Suppressor macrophage treated with lipopolysaccharide for 1 hour (primary cell): ENCODE measurements at regions not wholly inside any gene's neighbourhood (a gene's known extent, or its start where the extent isn't known, plus 50 kb on each side); places are given as distances from the start of the nearest gene placed in this dataset.
A peak's percentile ranks its signal among the peaks of the same experiment; 100 is the strongest.

Source experiments
- DNase-seq, 3 donors: peaks; one replicate each; pipeline ENCODE4 v3.0.0-alpha.2; 2020 to 2022

- DNase-seq: no peak
Measured at GRCh38 chr17:77590951-77591735, 367.4 kb upstream of the TNRC6C start.

DNA sequence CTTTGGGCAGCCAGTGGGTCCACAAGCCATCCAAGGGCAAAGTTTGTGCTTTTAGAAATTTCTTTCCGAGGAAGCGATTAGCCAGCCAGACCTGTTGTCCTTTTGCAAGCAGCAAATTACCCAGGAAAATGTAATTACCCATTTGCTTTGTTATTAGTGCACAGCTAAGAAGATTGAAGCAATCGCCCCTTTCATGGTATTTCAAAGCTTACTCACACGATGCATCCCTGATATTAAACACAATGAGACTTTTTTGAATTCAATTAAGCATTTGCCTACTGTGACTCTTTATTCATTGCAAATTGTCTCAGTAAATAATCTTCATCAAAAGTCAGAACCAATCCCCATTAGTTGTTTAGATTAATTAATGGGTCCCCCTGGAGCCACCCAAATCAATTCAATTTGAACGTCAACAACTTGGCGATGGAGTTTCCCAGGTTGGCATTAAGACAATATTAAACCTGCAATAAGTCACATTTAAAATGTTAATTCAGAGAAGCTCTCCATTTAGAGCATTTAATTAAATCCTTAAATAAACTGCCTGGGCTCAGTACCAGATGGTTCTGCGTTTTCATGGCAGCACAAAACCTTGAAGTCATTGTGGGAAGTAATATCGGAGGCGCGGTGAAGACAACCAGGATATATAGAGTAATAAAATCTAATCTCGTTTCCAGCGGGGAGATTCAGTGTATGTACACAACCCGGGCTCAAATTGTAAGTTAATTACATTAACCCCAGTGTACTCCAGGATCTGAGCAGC is 366.2 kb upstream of the TNRC6C start:
- DNase-seq: no peak

DNA sequence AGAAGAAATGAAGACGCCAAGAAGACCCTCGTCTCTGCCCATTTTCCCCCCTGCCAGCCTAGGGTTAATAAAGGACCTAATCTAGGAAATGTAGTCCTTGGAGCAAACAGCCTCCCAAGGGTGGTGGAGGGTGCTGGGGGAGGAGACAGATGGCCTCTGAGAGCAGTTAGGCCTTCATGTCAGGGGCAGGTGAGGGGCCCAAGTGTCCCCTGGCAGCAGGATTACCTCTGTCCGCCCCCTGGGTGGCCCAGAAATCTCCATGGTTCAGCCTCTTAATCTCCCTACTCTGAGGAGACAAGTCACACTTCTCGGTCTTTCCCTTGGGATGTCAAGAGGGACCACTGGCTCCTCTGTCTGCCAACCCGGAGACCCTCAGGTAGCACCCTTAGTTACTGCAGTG is 365.4 kb upstream of the TNRC6C start:
- DNase-seq: no peak

GRCh38 chr17:77594416-77595209 is 363.9 kb upstream of the TNRC6C start:
- no peak for DNase-seq

GRCh38 chr17:77596491-77597417 is 361.7 kb upstream of the TNRC6C start:
- DNase-seq: no peak

DNA sequence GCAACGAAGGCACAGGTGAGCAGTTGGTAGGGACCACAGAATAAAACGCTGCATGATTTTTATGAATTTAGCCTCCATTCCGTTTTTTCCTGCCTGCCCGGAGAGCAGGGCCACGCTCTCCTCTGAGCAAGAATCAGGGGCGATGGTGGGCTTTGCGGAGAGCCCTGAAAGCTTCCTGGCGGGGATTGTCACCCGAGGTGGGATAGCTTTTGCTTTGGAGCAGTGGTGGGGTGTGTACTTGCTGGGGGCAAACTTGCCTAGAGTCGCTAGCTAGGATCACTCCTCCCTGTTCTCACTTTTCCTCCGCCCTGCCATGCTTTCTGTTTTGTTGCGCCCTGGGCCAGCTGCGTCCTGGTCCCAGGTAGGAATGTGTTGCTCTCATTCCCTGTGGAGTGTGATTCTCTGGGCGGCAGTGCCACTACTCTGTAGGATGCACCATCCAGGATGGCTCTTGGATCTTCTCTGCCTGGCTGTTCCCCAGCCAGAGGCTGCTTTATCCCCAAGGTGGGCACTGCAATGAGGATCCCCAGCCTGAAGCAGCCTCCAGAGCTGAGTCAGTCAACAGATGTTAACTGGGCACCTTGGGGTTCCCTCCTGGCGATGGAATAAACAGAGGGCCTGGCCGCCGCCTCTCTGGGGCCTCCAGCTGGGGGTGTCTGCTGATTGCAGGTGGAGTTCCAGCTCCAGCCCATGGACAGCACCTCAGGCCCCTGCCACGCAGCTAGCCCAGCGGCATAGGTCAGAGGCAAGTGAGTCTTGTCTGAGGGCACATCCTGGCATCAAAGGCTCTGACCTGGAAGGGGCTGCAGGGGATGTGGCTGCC is 360.9 kb upstream of the TNRC6C start:
- DNase-seq: no peak

GRCh38 chr17:77598241-77598620 is 360.3 kb upstream of the TNRC6C start:
- no peak for DNase-seq

DNA sequence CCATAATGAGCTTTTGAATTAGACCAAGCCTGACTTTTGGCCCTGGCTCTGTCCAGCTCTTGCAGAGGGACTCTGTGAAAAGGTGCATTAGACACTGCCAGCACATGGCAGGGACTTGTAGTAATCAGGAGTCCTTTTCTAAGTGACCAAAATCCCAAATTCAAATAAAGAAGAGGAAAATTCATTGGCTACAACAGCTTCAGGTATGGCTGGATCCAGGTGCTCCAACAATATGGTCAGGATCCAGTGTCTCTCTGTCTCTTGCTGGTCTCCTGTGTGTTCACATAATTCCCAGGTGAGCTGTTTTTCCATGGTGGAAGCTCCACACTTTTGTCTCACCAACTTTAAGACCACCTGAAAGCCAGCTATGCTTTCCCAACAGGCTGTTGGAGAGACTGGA is 358.8 kb upstream of the TNRC6C start:
- DNase-seq: no peak

- no peak for DNase-seq
Measured at GRCh38 chr17:77600346-77600745, 358.2 kb upstream of the TNRC6C start.

DNA sequence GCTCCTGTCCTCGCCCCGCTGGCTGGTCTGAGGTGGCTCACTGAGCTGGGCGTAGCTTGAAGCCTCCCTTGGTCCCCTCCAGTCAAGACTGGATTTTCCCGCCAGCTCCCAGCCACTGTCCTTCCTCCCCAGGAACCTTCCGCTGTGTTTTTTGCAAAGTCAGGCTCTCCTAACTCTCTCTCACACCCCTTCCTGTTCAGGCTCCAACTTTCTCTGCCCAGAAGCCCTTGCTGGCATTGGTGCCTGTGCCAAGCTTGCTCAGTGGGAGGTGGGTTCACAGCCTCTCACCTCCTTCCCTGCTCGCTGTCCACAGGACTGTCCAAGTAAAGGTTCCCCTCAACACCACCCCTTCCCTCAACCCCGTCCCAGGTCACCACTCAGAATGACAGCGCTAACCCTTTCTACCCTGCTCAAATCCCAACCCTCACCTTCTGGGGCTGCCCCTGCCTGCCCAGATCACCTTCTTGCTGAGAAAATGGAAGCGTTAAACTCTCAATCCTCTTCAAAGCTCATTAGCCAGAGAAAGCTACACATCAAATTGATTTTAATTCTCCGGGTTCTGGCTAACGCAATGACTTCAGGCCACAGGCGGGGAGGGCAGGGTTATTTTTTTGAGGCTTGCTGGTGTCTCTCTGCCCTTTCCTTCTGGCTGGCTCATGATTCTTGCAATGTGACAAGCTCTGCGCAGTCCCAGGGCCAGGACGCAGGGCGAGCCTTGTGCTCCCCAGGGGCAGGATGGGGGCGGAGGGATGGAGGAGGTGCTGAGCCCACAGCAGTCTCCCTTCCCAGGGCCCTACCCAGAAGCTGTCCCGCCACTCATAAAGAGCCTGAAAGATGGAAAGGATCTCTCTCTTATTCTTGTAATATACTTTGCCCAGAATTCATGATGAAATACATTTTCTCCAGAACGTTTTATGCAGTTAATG is 357.2 kb upstream of the TNRC6C start:
- no peak for DNase-seq

DNA sequence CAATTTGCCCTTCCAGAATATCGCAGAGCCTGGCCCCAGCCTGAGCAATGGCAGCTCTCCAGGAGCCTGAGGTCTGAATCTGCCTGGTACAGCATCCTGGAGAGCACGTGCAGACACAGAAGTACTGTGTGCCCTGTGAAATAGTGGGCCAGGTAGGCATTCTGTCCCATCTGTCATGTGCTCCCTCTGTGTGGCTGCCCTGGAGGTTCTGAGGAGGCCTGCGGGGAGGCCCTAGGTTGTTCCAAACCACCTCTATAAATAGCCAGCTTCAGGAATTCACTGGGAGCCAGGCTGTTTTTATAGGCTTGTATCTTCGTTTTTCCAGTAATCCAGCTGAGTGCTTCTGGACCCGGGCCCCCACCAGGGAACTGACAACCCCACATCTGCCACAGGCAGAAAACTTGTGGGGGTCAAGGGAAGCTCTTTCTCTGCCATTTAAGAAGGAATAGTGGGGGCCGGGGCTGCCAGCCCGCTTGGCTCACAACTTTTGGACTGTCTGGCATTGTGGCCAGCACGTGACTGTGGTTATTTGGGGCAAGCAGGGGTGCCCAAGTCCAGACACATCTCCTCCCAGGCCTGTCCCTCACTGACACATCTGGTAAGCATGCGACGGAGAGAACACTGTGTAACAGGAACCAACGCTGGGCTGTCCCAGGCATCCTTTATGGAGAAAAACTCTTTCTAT is 356.3 kb upstream of the TNRC6C start:
- no peak for DNase-seq

- no peak for DNase-seq
Measured at GRCh38 chr17:77602883-77603640, 355.4 kb upstream of the TNRC6C start.

DNA sequence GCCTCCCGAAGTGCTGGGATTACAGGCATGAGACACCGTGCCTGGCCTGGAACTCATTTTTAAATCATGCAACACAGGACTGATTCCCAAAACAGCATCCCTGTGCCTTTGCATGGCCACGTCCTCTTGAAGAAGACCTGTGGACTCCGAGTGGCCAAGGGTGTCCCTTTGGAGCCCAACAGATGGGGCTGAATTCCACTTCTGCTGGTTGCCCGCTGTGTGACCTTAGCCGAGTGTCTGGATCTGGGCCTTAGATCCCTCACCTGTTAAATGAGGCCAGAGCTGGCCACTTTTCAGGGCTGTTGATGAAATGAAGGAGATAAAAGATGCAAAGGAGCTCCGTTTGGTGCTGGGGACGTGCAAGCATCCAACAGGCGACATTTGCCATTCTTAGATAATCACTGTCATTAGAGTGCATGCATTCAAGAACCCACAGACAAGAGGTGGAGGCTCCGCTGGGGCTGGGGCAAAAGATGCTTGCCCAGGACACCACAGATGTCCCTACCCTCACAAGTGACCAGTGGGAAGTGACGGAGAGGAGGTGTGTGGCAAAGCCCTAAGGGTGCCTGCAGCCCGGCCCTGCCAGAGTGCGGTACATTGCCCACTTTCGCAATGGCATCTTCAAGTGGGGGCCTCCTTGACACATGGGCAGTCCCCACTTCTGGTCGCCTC is 354.1 kb upstream of the TNRC6C start:
- DNase-seq: no peak

GRCh38 chr17:77604973-77605313 is 353.6 kb upstream of the TNRC6C start:
- no peak for DNase-seq

DNA sequence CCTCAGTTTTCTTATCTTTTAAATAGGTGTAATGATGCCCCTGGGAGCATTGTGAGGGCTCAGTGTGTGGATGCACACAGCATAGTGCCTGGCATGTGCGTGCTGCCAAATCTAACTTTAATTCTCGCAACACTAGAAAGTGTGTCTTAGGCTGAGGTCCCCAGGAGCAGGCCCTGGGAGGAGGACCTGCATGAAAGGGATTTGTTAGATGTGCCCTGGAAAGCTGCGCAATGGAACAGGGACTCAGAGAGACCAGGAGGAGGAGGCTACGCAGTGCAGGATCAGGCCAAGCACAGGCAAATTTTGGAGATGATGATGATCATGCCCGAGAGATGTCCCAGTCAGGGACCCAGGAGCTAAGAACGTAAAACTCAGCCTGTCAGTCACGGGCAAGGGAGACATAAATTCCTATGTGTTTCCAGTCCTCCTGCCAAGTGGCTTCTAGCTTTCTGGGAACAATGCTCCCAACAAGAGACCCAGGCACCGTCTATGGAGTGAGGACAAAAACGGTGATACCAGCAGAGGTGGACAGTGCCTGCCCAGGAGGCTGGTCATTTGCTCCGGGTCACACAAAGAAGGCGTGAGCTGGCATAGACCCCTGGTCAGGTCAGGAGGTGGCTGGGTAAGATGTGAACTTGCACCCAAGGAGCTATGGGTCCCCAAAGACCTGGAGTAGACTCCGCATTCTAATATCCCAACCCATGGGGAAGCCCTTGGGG is 352.2 kb upstream of the TNRC6C start:
- DNase-seq: no peak

- peak; percentile 28 to 44 (median 32) for DNase-seq
Measured at GRCh38 chr17:77606865-77607210, 351.7 kb upstream of the TNRC6C start.

DNA sequence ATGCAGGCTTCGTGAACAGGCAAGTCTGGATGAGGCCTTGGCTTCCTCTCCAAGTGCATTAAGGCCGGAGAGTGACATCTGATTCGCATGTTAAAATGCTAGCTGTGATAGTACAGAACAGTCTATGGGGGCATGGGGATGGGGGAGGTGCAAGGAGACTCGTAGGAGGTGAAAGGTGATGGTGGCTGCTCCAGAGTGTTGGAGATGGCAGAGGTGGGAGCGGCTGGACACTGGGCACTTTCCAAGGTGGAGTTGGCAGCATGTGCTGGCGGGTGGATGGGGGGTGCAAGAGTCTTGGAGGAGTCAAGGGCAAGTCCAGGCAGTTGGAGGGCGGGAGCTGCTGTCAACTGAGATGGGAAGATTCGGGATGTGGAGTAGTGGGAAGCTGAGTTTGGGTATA is 350.9 kb upstream of the TNRC6C start:
- no peak for DNase-seq

GRCh38 chr17:77608431-77608830 is 350.1 kb upstream of the TNRC6C start:
- no peak for DNase-seq
